ENCODE measurements at regions not wholly inside any gene's neighbourhood (a gene's known extent, or its start where the extent isn't known, plus 50 kb on each side); places are given as distances from the start of the nearest gene placed in this dataset.

- no peak for TF ChIP-seq POLR2A (IDR thresholded peaks at IDR 0.05; ENCODE audit: borderline replicate concordance, extremely low read depth, insufficient read depth, insufficient read length)
- TF ChIP-seq EZH2 (IDR thresholded peaks at IDR 0.05) = no peak
- no peak for TF ChIP-seq POLR2AphosphoS5 (IDR thresholded peaks at IDR 0.05; ENCODE audit: low read depth, low read length)
- no peak for TF ChIP-seq CTCF (IDR thresholded peaks at IDR 0.05 in 2 of 3, conservative IDR thresholded peaks at IDR 0.05 in 1 of 3; ENCODE audit: borderline replicate concordance in 1 of 3, insufficient read depth in 1 of 3, low read depth in 2 of 3, low read length in 2 of 3)
- no peak for TF ChIP-seq CEBPB (IDR thresholded peaks at IDR 0.05; ENCODE audit: low read depth)
- no peak for TF ChIP-seq YY1 (IDR thresholded peaks at IDR 0.05; ENCODE audit: extremely low read depth, insufficient replicate concordance, low read depth, low read length)
- no peak for TF ChIP-seq JUND (IDR thresholded peaks at IDR 0.05)
- TF ChIP-seq SP1 (IDR thresholded peaks at IDR 0.05; ENCODE audit: low read depth) = no peak
- TF ChIP-seq RAD21 (IDR thresholded peaks at IDR 0.05; ENCODE audit: low read depth) = no peak
- TF ChIP-seq REST (IDR thresholded peaks at IDR 0.05; ENCODE audit: low read depth) = no peak
- no peak for TF ChIP-seq TCF7L2 (IDR thresholded peaks at IDR 0.05; ENCODE audit: borderline replicate concordance, extremely low read depth, insufficient read depth, insufficient read length)
- TF ChIP-seq FOSL1 (IDR thresholded peaks at IDR 0.05; ENCODE audit: low read depth) = no peak
Observed at GRCh38 chr12:13373131-13373530, 176.6 kb downstream of the EMP1 start.

All from HCT116 (cell line).